Aorta (tissue), 5 donors: ENCODE measurements at regions not wholly inside any gene's neighbourhood (a gene's known extent, or its start where the extent isn't known, plus 50 kb on each side); places are given as distances from the start of the nearest gene placed in this dataset.

Experiments
- ATAC-seq: fragments of 200-7000 bp; cut with Tn5 transposase; one replicate; pipeline ENCODE4 v1.9.1; 2022; ENCODE audit warnings: moderate library complexity; ENCODE audit not compliant: low FRiP score
- DNase-seq, 2 donors: peaks; one replicate each; pipeline ENCODE4 v3.0.0-alpha.2; 2020
- H3K27ac ChIP-seq, 2 donors: one replicate each; pipeline ENCODE4 v1.5.1; 2013; ENCODE audit warnings: low read length in 2 of 2, mild to moderate bottlenecking in 2 of 2, moderate library complexity in 2 of 2, control low read depth in 1 of 2, inconsistent platforms in 1 of 2, low read depth in 1 of 2
- H3K27me3 ChIP-seq, 2 donors: one replicate each; pipeline ENCODE4 v1.6.1; 2013; ENCODE audit warnings: control low read depth in 1 of 2, low read length in 1 of 2, mild to moderate bottlenecking in 1 of 2, moderate library complexity in 1 of 2; ENCODE audit not compliant: insufficient read depth in 2 of 2, control insufficient read depth in 1 of 2
- H3K36me3 ChIP-seq, 2 donors: one replicate each; pipeline ENCODE4 v1.6.1; 2013; ENCODE audit warnings: control low read depth in 1 of 2, low read length in 1 of 2, mild to moderate bottlenecking in 1 of 2; ENCODE audit not compliant: insufficient read depth in 2 of 2, control insufficient read depth in 1 of 2
- H3K4me1 ChIP-seq, 2 donors: one replicate each; pipeline ENCODE4 v1.6.1; 2013; ENCODE audit warnings: low read length in 2 of 2, control low read depth in 1 of 2, mild to moderate bottlenecking in 1 of 2, moderate library complexity in 1 of 2; ENCODE audit not compliant: insufficient read depth in 2 of 2, control insufficient read depth in 1 of 2
- H3K4me3 ChIP-seq, 2 donors: one replicate each; pipeline ENCODE4 v1.5.1; 2013; ENCODE audit warnings: low read length in 2 of 2, control low read depth in 1 of 2, mild to moderate bottlenecking in 1 of 2
- H3K9me3 ChIP-seq: one replicate; pipeline ENCODE4 v1.6.1; 2013; ENCODE audit warnings: mild to moderate bottlenecking, low read length; ENCODE audit not compliant: control insufficient read depth
- WGBS, 2 donors: extraction: QIAGEN DNeasy Blood & Tissue Kit; methylation state at CpG; one replicate each; pipeline ENCODE4 v1.1.7; 2013; 5-methylcytosine and 5-hydroxymethylcytosine counted together
- intact Hi-C, 2 donors: fragments of 100-400 bp; cut with DNase I; formaldehyde crosslinking; loops; one replicate each; pipeline versions ENCODE4 v1.14.2 to v1.15.0; 2022
- donor health status: healthy with polysubstance abuse.
- donor health status: Bipolar disorder and iron deficiency.
- donor health status: DM: no; HTN: no; CAD: no.
- donor health status: DM: no; HTN: no; CAD: no.
- donor health status: DM: yes; HTN: yes; CAD: no.

DNA sequence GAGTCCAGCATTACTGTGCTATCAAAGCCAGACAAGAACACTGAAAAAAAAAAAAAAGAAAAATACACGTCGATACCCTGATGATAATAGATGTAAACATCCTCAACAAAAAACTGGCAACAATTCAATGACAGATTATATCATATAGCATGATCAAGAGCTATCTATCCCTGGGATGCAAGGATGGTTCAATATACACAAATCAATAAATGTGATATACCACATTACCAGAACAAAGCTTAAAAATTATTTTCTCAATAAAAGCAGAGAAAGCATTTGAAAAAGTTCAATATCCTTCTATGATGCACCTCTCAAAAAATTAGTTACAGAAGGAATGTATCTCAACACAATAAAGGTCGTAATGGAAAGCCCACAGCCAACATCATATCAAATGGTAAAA, 332.8 kb upstream of the MMADHC start:
- no peaks in the 10 kb centered on the region for H3K36me3 ChIP-seq
- no peak overlapping the region for H3K27ac ChIP-seq
- intact Hi-C loops = no loop called here
- ATAC-seq (no peak), DNase-seq (no peak)
- no peak overlapping the region for H3K4me3 ChIP-seq
- H3K27me3 ChIP-seq = no peaks in the 10 kb centered on the region
- no peaks in the 10 kb centered on the region for H3K9me3 ChIP-seq
- WGBS, 2 donors = 96 to 100% methylated on average over 3 of the region's 3 CpGs
- H3K4me1 ChIP-seq = no peaks in the 10 kb centered on the region

DNA sequence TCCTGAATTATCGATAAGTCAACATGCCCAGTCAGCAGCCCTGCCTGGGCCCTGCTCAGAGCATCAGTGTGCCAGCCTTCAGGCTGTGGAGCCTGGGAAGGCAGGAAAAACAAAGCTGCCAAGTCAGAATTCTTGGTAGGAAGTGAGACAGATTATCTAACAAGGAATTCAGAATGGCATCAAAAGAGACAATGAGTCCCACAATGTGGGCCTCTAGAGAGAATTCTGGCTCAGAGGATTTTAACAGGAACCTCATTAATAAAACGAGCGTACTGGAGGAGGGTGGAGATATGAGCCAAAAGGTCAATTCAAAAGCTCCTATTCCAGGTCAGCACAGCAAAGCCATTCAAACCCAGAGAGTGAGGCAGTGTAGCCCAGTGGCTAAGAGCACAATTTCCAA, 327.6 kb upstream of the MMADHC start:
- Histone ChIP-seq H3K36me3 (no peaks in the 10 kb centered on the region), H3K27me3 (no peaks in the 10 kb centered on the region), H3K4me1 (no peaks in the 10 kb centered on the region), H3K4me3 (no peak overlapping the region), H3K27ac (no peak overlapping the region), H3K9me3 (no peaks in the 10 kb centered on the region)
- DNase-seq (no peak), ATAC-seq (no peak)
- intact Hi-C loops = no loop called here
- 60 to 65% methylated on average over 3 of the region's 3 CpGs for WGBS, 2 donors

DNA sequence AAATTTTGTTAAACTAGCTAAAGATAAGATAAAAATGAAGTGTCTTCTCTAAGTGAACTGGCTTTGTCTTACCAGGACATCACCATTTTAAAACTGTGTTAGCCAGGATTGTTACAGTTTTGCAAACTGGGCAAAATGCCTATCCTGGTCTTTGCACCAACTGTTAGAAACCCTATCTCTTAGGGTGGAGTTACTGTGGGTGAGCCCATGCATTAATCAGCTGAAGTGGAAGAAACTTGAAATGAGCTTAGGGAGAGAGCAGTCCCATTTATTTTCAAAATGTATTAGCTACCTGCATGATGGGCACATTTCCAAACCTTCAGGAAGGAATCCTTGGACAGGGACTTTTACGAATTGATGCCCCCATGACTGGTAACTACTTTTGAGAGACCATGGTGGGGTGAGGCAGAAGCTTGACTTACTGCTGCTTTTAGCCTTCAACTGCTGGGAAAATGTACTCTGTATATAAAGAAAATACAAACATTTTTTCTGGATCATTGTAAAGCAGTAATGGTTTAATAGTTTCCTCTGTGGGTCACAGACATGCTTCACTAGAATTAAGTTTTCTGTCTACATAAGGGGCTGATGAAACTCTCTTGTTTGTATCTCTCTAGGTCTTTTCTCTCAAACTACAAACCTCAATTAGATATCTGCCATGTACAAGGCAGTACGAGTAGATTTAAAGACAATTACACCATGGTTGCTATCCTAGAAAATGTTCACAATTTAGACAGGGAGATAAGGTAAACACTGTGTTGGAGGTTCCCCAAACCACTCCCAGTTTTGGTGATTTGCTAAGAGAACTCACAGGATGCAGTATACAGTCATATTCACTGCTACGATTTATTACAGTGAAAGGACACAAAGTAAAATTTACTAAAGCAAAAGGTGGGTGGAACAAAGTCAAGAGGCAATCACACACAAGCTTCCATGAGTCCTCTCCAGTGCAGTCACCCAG, 321.4 kb upstream of the MMADHC start:
- intact Hi-C loops = no loop called here
- WGBS, 2 donors = 62 to 69% methylated on average over 3 of the region's 3 CpGs
- ATAC-seq = no peak

DNA sequence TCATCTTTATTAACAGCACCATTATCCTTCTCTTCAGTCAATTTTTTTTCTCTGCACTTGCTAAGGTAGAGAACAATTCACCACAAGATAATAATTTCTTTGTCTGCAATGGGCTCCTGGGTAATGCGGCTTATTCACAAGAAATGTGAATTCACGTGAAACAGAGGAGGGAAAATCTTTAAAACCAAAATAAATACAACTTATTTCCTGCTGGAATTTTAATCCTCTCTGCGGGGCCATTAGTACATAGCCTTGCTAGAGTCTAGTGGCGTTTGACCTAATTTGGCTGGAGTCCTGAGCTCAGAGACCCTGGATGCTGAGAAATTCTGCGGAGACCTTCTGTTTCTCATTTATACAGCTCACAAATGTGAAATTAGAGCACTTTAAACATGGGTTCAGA, 319.3 kb upstream of the MMADHC start:
- no peak overlapping the region for H3K4me3 ChIP-seq
- peaks cover 0 to 1% of the 10 kb centered on the region in 2 donors for H3K4me1 ChIP-seq
- no peak for ATAC-seq
- 64 to 72% methylated on average over 5 of the region's 5 CpGs for WGBS, 2 donors
- no peak overlapping the region for H3K27ac ChIP-seq
- H3K9me3 ChIP-seq = no peaks in the 10 kb centered on the region
- intact Hi-C loops = no loop called here
- H3K36me3 ChIP-seq = no peaks in the 10 kb centered on the region
- no peaks in the 10 kb centered on the region for H3K27me3 ChIP-seq
- no peak for DNase-seq

More for the DNA sequence above, 321.4 kb upstream of the MMADHC start:
- Histone ChIP-seq H3K4me3 (no peak overlapping the region), H3K9me3 (no peaks in the 10 kb centered on the region), H3K27me3 (no peaks in the 10 kb centered on the region), H3K36me3 (no peaks in the 10 kb centered on the region), H3K27ac (no peak overlapping the region), H3K4me1 (no peaks in the 10 kb centered on the region)
- no peak for DNase-seq

DNA sequence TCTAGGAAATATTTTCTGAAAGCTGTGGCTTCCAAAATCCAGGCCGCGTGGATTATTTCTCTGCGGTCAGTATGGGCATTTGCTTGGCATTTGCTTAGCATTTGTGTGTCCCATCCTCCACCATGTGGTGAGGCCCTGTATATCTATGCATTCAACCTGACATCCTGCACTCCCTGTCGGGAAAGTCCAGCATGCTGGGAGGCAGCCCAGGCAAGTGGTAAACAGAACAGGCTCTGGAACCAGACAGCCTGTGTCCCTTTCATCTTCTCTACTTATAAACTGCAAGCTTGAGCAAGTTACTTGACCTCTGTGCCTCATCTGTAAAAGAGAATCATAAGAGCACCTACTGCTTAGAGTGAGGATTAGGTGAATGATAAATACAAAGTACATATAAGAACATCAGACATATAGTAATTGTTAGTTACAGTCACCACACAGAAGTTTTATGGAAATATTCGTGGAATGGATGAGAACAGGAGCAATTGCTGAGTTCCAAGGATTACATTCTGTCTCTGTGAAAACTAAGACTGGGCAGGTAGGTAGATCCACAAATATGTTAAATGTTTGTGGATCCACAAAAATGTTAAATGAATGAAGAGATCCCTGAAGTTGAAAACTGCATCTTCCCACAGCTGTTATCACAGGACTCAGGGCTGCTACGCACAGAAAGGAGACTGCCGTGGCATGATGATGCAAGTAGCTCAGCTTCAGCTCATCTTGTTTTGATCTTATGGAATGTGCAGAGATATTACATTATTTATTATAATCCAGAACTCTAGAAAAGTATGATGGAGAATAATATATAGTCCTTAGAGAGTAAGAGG, 317.0 kb upstream of the MMADHC start:
- WGBS, 2 donors = 80 to 82% methylated on average over 7 of the region's 7 CpGs
- no peaks in the 10 kb centered on the region for H3K27me3 ChIP-seq
- intact Hi-C loops = no loop called here
- peaks cover 0 to 5% of the 10 kb centered on the region in 2 donors for H3K4me1 ChIP-seq
- H3K9me3 ChIP-seq = no peaks in the 10 kb centered on the region
- ATAC-seq (no peak), DNase-seq (no peak)
- no peak overlapping the region for H3K4me3 ChIP-seq
- H3K27ac ChIP-seq = no peak overlapping the region
- H3K36me3 ChIP-seq = no peaks in the 10 kb centered on the region

DNA sequence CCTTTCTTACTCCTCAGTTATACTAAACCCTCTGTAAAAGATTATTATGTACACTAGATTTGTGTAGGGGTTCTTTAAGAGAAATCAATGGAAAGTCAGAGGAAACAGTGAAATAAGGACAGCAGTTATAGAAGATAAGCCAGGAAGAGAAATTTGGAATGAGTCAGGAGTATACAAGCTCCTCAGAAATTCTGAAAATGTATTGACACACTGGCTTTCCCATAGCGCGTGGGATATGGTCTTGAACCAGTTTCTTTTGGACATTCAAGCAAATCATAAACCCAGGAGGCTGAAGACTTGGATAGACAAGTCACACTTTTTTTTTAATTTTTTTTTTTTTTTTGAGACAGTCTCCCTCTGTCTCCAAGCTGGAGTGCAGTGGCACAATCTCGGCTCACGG, 316.1 kb upstream of the MMADHC start:
- no peak overlapping the region for H3K27ac ChIP-seq
- no peaks in the 10 kb centered on the region for H3K36me3 ChIP-seq
- 92 to 94% methylated on average over 2 to 4 of the region's 4 CpGs for whole genome bisulfite sequencing, 2 donors
- no peak for DNase-seq
- no peaks in the 10 kb centered on the region for H3K27me3 ChIP-seq
- intact Hi-C loops = no loop called here
- H3K4me3 ChIP-seq = no peak overlapping the region
- H3K4me1 ChIP-seq = peaks cover 0 to 5% of the 10 kb centered on the region in 2 donors
- H3K9me3 ChIP-seq = no peaks in the 10 kb centered on the region
- no peak for ATAC-seq

DNA sequence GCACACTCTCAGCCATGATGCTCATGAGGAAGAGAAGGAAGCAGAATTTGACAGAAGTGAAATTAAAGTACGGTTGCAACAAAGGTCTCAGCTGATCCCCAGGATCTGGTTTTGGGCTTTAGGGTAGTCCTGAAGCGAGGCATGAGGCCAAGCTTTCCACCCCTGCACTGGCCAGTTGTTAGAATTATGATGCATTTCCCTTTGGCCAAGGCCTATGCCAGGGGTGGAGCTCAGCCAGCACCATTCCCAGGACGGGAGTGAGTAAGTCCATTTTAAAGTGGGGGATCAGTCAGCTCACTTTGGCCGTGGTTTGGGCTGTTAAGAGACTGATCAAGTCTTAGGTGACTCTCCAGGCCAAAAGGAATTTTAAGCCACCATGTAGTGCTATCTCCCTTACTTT, 314.5 kb upstream of the MMADHC start:
- ATAC-seq (peak; percentile 62), DNase-seq (peak; percentile 83 to 84)
- no peaks in the 10 kb centered on the region for H3K9me3 ChIP-seq
- H3K36me3 ChIP-seq = no peaks in the 10 kb centered on the region
- no peak overlapping the region for H3K4me3 ChIP-seq
- peaks cover 0 to 5% of the 10 kb centered on the region in 2 donors for H3K4me1 ChIP-seq
- intact Hi-C loops = no loop called here
- WGBS, 2 donors = 4 to 5% methylated on average over 4 of the region's 4 CpGs
- no peak overlapping the region for H3K27ac ChIP-seq
- H3K27me3 ChIP-seq = no peaks in the 10 kb centered on the region

DNA sequence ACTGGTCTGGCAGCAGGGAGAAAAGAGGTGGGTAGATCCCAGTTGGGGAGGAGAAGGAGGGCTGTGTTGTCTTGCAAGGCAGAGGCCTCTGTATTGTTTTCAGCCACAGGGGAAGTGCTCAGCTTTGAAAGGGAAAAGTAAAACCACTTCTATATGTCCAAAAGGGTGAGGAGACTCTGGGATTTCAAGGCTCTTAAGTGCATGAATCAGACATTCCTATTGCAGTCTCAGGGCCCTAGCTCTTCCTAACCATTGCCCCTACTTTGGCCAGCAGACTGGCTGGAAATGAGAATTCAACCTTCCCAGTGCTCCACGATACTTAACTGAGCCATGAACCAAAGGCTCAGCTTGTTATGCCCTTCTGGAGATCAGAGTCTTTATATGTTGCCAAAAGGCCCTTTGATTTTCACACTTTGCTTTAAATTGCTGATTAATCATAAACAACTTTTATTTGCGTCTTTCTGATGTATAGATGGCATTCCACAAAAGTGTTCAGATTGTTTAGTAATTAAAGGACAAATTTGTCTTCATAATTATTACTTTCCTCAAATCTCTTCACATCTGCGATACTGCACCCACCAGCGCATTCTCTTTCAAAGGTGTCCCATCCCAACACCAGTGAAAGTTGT, 313.8 kb upstream of the MMADHC start:
- Histone ChIP-seq H3K4me1 (peaks cover 0 to 5% of the 10 kb centered on the region in 2 donors), H3K27ac (no peak overlapping the region), H3K4me3 (no peak overlapping the region), H3K36me3 (no peaks in the 10 kb centered on the region), H3K27me3 (no peaks in the 10 kb centered on the region), H3K9me3 (no peaks in the 10 kb centered on the region)
- DNase-seq (no peak), ATAC-seq (no peak)
- intact Hi-C loops = no loop called here
- WGBS, 2 donors = 97 to 99% methylated on average over 4 of the region's 4 CpGs
